Ammon's horn (tissue), 1 donor: ENCODE measurements at regions not wholly inside any gene's neighbourhood (a gene's known extent, or its start where the extent isn't known, plus 50 kb on each side); places are given as distances from the start of the nearest gene placed in this dataset.
A peak's percentile ranks its signal among the peaks of the same experiment; 100 is the strongest.
"Not testable (repeated sequence)": the region's sequence is repeated elsewhere in the genome, so short reads cannot be mapped to it uniquely, and the experiment has no call there.

ENCODE experiments used
- DNase-seq: peaks from one replicate; pipeline ENCODE4 v3.0.0-alpha.2; 2016; ENCODE audit warnings: low spot score

DNA sequence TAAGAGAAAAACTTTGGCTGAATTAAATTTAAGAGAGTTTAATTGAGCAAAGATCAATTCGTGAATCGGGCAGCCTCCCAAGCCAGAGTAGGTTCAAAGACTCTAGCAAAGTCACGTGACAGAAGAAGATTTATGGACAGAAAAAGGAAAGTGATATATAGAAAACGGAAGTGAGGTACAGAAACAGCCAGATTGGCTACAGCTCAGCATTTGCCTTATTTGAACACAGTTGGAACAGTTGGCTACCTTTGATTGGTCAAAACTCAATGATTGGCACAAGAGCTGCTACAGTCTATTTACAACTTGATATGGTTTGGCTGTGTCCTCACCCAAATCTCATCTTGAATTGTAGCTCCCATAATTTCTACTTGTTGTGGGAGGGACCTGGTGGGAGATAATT, 102.6 kb downstream of the PLG start:
- DNase-seq = no peak

DNA sequence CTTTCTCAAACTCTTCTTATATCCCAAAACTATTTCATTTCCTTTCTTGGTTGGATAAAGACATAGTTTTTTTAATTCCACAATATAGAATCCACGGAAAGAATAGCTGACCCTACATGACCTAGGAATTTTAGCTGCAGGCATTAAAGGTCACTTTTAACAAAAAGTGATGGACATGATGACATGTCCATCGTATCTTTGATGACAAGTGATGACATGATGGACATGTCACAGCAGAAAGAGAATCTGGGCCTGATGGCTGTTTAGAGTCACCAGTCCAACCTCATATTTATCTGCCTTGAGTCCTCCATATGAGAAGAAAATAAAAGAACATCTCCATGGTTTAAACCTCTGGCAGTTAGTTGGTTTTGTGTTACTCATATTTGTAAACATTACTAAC, 106.2 kb downstream of the PLG start:
- DNase-seq = no peak

DNA sequence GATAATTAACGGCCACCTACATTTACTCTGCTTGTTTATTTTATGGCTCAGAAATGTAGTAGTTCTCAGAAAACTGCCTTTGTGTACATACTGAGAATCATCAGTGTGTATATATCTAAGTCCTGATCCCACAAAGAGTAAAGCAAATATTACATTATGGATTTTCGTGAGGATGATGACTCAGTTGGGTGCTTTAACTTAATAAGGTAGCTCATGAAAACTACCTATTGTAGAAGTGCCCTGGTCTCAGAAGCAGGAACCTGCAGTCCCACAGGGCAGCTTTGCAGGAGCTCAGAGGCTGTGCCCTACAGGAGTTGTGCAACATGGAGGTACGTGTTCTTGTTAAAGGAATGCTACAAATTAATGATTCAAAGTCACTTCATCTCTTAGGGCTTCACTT, 108.2 kb downstream of the PLG start:
- DNase-seq = no peak

DNA sequence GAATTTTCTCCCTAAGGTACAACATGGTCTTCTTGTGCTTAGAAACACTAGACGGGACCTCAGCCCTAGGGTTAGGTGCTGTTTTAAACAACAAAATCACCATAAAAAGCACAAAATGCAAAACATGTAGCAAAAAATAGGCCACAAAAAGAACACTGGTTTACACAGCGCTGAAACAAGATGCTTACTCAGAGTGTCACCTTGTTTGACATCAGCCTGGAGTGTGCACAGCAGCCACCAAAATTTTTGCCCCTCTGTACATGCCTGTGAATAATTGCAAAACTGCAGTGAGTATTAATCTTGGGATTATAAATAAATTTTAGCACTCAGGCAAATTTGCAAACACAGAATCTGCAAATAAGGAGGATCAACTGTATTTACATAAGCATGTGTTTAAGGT, 110.1 kb downstream of the PLG start:
- DNase-seq = no peak

DNA sequence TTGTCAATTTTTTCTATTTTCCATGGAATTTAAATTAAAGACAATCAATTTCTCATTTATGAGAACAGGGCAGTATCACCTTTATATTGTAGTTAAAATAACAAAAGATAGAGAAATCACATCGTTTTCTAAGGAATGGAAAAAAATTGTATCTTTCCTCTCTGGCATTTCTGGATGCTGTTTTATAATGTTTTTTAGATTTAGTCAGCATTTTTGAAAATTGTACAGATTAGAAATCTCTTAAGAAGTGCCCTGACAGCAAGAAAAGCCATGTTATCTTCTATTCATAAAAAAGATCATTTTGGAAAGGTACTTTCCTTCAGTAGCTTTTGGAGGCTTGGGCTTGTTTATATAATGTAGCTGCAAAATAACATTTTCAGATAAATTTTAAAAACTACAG, 116.9 kb downstream of the PLG start:
- DNase-seq = no peak

DNA sequence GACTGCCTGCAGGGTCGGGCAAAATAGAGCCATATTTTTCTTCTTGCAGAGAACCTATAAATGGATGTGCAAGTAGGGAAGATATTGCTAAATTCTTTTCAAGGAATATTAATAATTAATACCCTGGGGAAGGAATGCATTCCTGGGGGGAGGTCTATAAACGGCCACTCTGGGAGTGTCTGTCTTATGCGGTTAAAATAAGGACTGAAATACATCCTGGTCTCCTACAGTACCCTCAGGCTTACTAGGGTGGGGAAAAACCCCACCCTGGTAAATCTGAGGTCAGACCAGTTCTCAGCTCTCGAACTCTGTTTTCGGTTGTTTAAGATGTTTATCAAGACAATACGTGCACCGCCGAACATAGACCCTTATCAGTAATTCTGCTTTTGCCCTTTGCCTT, 118.6 kb downstream of the PLG start:
- not testable (repeated sequence) for DNase-seq

DNA sequence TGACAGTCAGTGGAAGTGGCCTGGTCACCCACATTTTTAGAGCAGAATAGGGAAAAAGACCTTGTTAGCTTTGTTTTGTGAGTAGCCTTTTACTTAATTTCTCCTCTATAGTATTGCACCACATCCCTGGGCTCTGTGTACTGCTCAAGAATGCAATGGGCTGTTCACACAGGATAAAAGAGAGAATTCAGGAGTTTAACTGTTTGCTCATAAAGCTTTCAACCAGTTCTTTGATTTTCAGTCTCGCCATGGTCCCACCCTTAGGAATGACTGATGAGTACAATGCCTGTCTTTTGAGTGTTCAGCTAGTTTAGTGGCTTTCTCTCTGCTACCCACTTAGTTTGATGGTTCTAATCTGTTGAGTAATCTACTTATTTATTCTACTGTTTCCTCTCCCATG, 129.7 kb downstream of the PLG start:
- DNase-seq = no peak

DNA sequence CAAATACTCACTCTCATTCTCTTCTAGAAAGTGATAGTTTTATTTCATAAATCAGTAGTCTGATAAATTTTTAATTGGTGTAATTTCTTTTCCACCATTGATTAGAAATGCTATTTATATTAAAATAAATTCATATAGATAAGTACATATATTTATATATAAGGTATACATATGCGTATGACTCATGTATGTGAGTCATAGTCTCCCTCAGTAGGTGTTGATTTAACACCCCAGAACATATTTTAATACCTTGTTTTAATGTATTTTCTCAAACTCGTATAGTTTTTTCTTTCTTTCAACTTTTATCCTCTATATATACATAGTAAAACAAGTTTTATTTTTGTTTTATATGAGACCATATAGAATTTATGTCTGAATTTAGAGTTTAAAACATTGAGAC, 130.4 kb downstream of the PLG start:
- DNase-seq = no peak

DNA sequence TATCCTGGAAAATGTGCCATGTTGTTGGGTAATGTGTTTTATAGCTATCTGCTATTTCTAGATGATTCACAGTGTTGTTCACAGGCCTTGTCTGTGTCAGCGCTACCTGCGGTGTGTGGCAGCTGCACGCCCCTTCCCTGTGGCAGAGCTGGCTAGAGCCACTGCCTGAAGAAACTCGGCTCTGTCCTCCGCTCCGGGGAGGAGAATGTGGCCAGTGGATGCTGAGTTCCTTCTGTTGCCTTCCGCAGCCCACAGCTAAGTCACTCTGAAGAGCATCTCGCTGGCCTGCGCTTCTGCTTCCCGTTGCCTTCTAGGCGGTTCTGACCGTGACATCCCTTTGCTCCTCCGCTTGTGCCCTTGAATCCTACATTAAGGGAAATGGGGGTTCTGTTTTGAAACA, 135.1 kb downstream of the PLG start:
- DNase-seq = peak; percentile 26

DNA sequence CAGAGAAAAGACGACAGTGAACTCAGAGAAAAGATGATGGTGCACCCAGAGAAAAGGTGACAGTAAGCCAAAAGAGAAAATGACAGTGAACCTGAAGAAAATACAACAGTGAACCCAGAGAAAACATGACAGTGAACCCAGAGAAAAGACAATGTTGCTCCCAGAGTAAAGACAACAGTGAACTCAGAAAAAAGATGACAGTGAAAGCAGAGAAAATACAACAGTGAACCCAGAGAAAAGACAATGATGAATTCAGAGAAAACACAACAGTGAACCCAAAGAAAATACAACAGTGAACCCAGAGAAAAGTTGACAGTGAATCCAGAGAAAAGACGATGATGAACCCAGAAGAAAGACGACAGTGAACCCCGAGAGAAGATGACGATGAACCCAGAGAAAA, 140.5 kb upstream of the MAP3K4 start:
- no peak for DNase-seq

DNA sequence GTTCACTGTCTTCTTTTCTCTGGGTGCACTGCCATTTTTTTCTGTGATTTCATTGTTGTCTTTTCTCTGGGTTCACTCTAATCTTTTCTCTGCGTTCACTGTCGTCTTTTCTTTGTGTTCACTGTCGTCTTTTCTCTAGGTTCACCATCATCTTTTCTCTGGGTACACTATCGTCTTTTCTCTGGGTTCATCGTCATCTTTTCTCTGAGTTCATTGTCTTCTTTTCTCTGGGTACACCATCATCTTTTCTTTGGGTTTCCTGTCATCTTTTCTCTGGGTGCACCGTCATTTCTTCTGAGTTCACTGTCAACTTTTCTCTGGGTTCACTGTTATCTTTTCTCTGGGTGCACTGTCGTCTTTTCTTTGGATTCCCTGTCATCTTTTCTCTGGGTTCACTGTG, 137.6 kb upstream of the MAP3K4 start:
- DNase-seq = no peak

DNA sequence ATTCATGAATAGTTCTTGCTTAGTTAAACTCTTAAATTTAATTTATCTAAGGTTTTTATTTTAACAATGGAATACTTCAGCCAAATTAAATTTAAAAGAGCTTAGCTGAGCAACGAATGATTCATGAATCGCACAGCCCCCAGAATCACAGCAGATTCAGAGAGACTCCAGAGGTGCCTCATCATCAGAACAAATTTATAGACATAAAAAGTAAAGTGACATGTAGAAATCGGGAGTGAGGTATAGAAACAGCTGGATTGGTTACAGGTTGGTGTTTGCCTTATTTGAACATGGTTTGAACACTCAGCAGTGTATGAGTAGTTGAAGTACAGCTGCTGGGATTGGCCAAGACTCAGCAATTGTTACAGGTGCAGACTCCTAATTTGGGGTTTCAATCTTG, 132.7 kb upstream of the MAP3K4 start:
- no peak for DNase-seq

DNA sequence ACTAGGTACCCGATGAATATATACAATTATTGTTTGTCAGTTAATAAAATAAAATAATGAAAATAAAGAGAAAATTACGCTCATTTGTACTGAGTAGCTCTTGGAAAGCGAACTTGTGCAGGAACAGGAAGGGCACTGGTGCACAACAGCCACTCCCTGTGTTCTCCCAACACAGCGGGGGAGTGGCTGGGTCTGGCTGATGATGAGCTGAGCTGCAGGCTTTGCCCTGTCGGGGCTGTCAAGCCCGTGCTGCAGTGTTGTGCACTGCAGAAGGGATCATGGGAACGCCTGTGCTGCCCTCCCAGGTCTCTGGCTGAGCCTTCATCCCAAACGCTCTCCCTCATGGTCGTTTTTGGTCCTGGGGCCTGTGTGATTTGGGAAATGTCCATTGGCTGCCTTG, 131.7 kb upstream of the MAP3K4 start:
- no peak for DNase-seq

DNA sequence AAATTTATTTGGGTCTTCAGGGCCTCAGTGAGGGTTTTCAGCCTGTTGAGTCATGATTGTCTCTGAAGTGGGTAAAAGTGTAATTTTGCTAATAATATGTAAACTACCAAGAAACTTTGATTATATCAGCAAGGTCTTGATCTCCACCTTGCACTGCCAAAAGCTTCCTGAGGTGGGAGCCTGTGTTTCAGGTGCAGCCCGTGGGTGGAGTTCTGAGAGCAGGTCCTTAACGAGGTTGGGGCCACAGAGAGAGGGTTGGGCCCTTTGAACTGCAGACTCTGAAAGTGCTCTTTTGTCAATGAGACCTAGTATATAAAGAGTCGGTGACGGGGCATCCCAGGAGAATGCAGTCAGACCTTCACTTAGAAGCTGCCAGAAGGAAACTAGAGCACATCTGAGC, 129.7 kb upstream of the MAP3K4 start:
- DNase-seq = no peak

DNA sequence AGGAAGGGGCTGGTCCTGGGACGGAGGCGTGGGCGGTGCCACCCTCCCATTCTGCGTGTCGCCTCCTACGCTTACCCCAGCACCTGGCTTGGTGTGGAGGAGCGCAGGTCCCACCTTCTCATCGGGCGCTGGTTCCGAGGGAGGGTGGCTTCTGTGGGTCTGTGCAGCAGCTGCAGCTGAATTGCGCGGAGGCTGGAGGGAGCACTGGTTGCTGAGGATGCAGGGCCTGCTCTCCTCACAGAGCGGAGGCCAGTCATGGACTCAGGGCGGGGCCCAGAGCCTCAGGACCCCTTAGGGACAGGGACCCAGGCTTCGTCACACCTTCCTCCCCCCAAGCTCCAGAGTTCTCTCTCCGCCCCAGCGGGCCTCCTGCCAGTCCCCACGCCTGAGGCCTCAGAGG, 127.8 kb upstream of the MAP3K4 start:
- DNase-seq = no peak

DNA sequence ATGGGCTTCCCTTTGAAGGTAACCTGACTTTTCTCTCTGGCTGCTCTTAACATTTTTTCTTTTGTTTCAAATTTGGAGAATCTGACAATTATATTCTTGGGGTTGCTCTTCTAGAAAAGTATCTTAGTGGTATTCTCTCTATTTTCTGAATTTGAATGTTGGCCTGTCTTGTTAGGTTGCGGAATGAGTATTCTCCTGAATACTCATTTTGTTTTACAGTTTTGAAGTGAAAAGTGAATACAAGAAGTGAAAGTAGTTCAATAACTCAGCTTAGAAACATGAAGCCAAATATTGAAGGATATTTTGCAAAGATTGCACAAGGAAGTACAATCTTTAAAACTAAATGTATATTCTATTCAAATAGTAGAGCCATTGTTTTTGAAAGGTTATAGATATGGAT, 120.2 kb upstream of the MAP3K4 start:
- no peak for DNase-seq

DNA sequence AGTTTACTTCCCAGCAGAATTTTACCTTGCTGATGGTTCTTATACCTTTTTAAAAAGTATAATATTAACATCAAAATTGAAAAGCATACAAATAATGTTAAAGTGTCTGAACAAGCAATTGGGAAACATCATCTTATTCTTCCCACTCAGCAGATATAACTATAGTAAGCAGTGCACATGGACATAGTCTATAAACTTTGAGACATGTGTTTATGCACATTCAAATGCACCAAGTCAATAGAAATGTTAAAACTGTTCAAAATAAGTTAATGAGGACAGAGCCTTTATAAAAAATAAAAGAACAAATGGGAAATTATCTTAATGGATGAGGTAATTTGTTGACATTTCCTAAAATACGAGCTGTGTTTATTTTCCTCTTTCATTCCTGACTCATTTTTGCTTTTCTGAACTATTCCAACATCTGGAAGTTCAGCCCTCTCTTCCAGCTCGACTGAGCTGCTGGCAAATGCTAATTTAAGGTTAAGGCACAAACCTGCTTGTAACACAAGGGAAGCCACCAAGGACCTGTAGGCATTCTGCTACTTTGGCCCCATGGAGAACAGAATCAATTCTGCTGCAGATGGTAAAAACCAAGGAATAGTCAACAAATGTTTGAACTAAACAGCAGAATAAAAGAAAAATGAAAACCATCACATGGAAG, 110.3 kb upstream of the MAP3K4 start:
- no peak for DNase-seq

DNA sequence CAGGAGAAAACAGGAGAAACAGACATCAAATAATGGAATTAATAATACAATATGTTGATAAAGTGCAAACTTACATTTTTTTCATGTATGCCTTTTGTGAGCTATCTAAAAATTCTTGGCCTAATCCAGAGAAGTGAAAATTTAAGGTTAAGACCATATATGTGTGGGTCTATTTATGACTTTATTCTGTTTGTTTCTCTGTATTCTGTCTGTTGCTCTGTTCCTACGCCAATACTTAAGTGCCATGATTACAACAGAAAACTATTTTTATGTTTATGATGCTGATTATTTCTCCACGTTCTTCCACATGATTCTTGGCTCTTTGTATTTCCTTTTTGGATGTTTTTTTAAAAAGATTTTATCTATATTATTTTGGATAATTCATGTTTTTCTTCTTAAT, 109.6 kb upstream of the MAP3K4 start:
- no peak for DNase-seq

DNA sequence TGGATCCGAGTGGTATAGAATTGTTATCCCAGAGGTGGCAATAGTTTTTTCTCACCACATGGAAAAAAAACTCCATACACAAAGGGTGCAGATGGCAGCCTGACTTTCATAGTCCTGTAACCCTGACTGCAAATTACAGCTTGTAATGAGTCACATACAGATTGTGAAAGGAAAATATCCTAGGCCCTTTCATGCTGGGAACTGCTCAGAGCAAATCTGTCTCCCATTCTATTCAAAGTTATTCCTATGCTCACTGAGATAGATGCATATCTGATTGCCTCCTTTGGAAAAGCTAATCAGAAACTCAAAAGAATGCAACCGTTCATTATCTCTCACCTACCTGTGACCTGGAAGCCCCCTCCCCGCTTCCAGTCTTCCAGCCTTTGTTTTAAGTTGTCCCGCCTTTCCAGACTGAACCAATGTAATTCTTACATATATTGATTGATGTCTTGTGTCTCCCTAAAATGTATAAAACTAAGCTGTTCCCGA, 108.7 kb upstream of the MAP3K4 start:
- peak; percentile 18 for DNase-seq

DNA sequence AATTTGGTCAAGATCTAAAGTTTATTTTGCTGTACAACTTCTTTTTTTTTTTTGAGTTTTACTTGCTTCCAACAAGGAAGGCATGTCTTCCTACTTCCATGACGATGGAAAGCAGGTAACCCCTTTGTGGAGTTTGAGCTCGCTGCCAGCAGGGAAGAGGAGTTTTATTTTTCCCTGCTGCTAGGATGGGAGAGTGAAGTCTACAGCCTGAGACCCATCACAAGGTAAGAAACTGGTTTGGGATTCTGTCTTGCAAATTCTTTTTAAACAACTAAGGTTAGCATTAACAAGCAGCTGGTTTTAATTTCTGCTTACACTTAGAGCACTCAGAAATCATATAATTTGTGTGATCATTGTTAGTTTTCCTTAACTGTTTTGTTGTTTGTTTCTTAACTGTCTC, 108.0 kb upstream of the MAP3K4 start:
- DNase-seq = no peak

DNA sequence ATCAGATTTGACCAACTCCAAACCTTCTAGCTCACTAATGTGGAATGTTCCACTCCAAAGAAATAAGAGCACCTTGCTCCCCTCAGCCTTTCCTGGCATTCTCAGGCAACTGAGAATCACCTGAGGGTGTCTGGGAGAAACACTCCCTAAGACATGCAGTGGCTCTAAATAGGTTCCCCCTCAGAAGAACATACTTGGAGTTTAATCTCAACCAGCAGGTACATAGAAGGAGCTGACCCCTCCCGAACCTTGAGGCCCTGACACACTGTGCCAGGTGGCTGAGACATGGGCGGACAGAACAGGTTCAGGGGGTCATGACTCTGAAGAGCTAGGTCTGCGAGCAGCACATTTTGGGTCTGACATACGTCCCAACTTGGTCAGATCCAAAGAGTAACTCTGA, 107.6 kb upstream of the MAP3K4 start:
- DNase-seq = no peak

DNA sequence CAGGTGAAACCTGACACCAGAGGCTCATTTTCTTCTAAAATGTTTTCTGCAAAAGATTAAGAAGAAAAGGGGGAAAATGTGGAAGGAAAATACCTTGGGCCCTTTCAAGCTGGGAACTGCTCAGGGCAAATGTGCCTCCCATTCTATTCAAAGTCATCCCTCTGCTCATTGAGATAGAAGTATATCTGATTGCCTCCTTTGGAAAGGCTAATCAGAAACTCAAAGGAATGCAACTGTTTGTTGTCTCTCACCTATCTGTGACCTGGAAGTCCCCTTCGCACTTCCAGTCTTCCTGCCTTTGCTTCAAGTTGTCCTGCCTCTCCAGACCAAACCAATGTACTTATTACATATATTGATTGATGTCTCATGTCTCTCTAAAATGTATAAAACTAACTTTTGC, 102.4 kb upstream of the MAP3K4 start:
- DNase-seq = not testable (repeated sequence)

DNA sequence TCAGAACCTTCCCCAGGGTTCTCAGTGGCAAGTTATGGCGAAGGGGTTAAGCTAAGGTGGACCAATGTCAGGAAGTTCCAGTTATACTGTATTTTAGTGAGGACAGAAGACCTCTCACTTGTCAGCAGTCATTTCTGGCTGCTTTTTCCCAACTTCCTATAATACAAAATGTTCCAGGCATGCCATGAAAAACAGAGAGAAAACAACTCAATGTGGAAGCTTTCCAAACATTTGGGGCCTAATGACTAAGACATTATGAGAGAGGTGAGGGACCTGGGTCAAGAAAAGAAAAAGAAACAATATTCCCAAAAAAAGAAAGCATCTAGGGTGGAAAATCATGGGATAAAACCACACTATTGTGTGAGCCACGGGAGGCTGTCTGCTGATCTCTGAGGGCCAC, 99.9 kb upstream of the MAP3K4 start:
- DNase-seq = no peak

DNA sequence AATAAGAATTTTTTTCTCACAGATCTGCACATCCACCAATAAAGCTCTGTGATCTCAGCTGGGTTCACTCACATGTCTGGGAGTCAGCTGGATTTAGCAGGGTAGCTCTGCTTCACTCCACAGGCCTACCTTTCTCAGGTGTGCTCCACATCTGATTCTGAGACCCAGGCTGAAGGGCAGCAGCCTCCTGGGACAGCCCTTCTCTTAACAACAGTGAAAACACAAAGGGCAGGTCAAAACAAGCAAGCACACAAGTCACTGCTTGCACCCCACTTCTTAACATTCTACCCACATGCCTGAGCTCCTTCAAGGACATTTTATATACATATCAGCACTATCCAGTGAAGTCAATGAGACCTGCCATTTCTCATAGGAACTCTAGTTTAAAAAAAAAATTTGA, 96.0 kb upstream of the MAP3K4 start:
- DNase-seq = no peak
